OCI-LY7 (cell line): ENCODE measurements at regions not wholly inside any gene's neighbourhood (a gene's known extent, or its start where the extent isn't known, plus 50 kb on each side); places are given as distances from the start of the nearest gene placed in this dataset.

Experiments
- BruUV-seq: library from RNA; stranded (reverse); fragments of 400-500 nt; replicated peaks from 2 replicates; lab custom pipeline; 2021; lab: Mats Ljungman, UMichigan
- CTCF ChIA-PET: fragments of 300-600 bp; sonication (Branson Sonifier 250); formaldehyde crosslinking; loops from one replicate; lab custom pipeline; 2022; ENCODE audit warnings: antibody characterized with exemption; ENCODE audit not compliant: unreplicated experiment; lab: Charles Lee
- POLR2A ChIA-PET: fragments of 300-600 bp; sonication (Branson Sonifier 250); formaldehyde crosslinking; loops from one replicate; lab custom pipeline; 2022; ENCODE audit warnings: antibody characterized with exemption; lab: Charles Lee
- DNase-seq: peaks from one replicate; pipeline ENCODE4 v3.0.0-alpha.2; 2015; ENCODE audit warnings: low spot score
- H2AFZ ChIP-seq: fragments of 200-600 bp; sonication (generic), shearing (Covaris generic); 2 replicates; pipeline ENCODE4 v1.6.1; 2014; ENCODE audit warnings: mild to moderate bottlenecking, antibody characterized with exemption, low read length, moderate library complexity
- H3K27ac ChIP-seq: fragments of 200-600 bp; sonication (generic); 2 replicates; pipeline ENCODE4 v1.5.1; 2014; ENCODE audit warnings: mixed run types, low read depth, mild to moderate bottlenecking, moderate library complexity, low read length, inconsistent platforms; ENCODE audit not compliant: poor library complexity, severe bottlenecking
- H3K36me3 ChIP-seq: fragments of 200-600 bp; sonication (generic); 2 replicates; pipeline ENCODE4 v1.6.1; 2014; ENCODE audit warnings: mild to moderate bottlenecking, antibody characterized with exemption, low read length, moderate library complexity, mixed read lengths; ENCODE audit not compliant: insufficient read depth
- H3K4me1 ChIP-seq: fragments of 200-600 bp; sonication (generic); 2 replicates; pipeline ENCODE4 v1.5.1; 2014; ENCODE audit warnings: mild to moderate bottlenecking, low read length; ENCODE audit not compliant: insufficient read depth, poor library complexity, severe bottlenecking
- H3K4me2 ChIP-seq: fragments of 200-600 bp; sonication (generic); 2 replicates; pipeline ENCODE4 v1.6.1; 2014; ENCODE audit warnings: mild to moderate bottlenecking, low read length
- H3K4me3 ChIP-seq: fragments of 200-600 bp; sonication (generic); 2 replicates; pipeline ENCODE4 v1.5.1; 2014; ENCODE audit warnings: mild to moderate bottlenecking, low read depth, low read length; ENCODE audit not compliant: poor library complexity, severe bottlenecking
- H3K79me2 ChIP-seq: fragments of 200-600 bp; sonication (generic); 2 replicates; pipeline ENCODE4 v1.6.1; 2016; ENCODE audit warnings: low read depth, mild to moderate bottlenecking, low read length, moderate library complexity, mixed read lengths; ENCODE audit not compliant: insufficient read depth
- H3K9me2 ChIP-seq: fragments of 200-600 bp; sonication (generic); 2 replicates; pipeline ENCODE4 v1.6.1; 2016; ENCODE audit warnings: mild to moderate bottlenecking, low read length, mixed read lengths; ENCODE audit not compliant: insufficient read depth
- H3K9me3 ChIP-seq: fragments of 200-600 bp; sonication (generic); 2 replicates; pipeline ENCODE4 v1.6.1; 2014; ENCODE audit warnings: mild to moderate bottlenecking, mixed run types, low read length, mixed read lengths
- H4K20me1 ChIP-seq: fragments of 200-600 bp; sonication (generic); 2 replicates; pipeline ENCODE4 v1.6.1; 2014; ENCODE audit warnings: mild to moderate bottlenecking, antibody characterized with exemption, low read length, moderate library complexity, mixed read lengths; ENCODE audit not compliant: insufficient read depth
- CTCF ChIP-seq: fragments of 200-600 bp; sonication (generic); conservative IDR thresholded peaks from 2 replicates; pipeline ENCODE4 v1.5.1; 2014; ENCODE audit warnings: mild to moderate bottlenecking, antibody characterized with exemption, low read length, moderate library complexity, mixed read lengths
- EZH2phosphoT487 ChIP-seq: fragments of 200-600 bp; sonication (generic); IDR thresholded peaks from 2 replicates; pipeline ENCODE4 v1.6.1; 2018; ENCODE audit warnings: low read depth, borderline replicate concordance, mild to moderate bottlenecking, mixed run types, antibody characterized with exemption, low read length, moderate library complexity, mixed read lengths
- intact Hi-C: fragments of 100-400 bp; cut with micrococcal nuclease; formaldehyde crosslinking; loops from one replicate; pipeline ENCODE4 v1.10.0; 2022; ENCODE audit not compliant: unreplicated experiment

DNA sequence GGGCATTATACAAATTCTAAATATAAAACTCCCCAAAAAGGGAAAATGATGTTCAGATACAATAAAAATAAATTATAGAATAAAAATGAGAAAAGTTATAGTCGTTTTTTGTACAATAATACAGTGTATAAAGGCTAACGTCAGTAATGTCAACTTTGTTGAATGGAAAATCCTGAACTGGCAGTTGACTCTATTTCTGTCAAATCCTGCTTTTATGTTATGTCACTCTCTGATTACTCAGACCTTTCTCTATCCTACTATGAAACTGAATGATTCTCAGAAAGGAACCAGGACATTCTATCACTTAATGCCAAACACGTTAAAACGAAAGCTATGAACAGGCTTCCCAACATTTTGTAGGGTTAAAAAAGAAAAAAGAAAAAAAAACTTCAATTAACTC, 636.4 kb downstream of the USP25 start:
- Histone ChIP-seq H3K9me3 (no peaks in the 10 kb centered on the region), H3K9me2 (no peaks in the 10 kb centered on the region), H3K4me1 (no peaks in the 10 kb centered on the region), H4K20me1 (no peaks in the 10 kb centered on the region), H3K36me3 (no peaks in the 10 kb centered on the region), H3K27ac (no peak overlapping the region), H3K4me3 (no peak overlapping the region), H2AFZ (no peak overlapping the region), H3K4me2 (no peak overlapping the region), H3K79me2 (no peaks in the 10 kb centered on the region)
- POLR2A ChIA-PET: interaction anchor here (0.6 kb wide), 1 partner anchor 1220 kb away, joined by 3 read pairs; no protein-coding TSS in a partner anchor
- CTCF ChIA-PET: no interaction called here
- no peak for DNase-seq
- TF ChIP-seq EZH2phosphoT487: no peak
- TF ChIP-seq CTCF: no peak
- intact Hi-C loops: no loop called here
- BruUV-seq: no TSS peak

DNA sequence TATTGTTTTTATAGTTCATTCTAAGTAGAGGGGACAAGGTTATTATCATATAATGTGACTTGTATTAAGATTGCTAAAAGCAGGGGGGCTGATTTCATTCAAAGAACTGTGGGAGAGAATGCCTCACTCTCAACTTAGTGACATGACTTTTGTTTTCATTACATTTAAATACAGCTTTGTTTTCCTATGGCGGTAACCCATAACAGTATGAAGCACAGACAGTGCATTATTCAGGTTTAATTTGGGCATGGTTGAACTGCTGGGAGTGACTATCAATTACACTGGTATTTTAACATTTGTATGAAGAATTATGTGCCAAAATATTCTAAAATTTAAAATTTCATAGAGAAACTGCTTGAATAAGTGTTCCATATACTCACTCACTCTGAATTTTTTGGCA, 637.3 kb downstream of the USP25 start:
- no peaks in the 10 kb centered on the region for H4K20me1 ChIP-seq
- no peak overlapping the region for H3K4me3 ChIP-seq
- no peaks in the 10 kb centered on the region for H3K36me3 ChIP-seq
- ChIA-PET POLR2A (no interaction called here), CTCF (no interaction called here)
- no peaks in the 10 kb centered on the region for H3K79me2 ChIP-seq
- no TSS peak for BruUV-seq
- intact Hi-C loops: no loop called here
- no peaks in the 10 kb centered on the region for H3K4me1 ChIP-seq
- DNase-seq: no peak
- no peaks in the 10 kb centered on the region for H3K9me2 ChIP-seq
- H2AFZ ChIP-seq: no peak overlapping the region
- H3K9me3 ChIP-seq: no peaks in the 10 kb centered on the region
- H3K4me2 ChIP-seq: no peak overlapping the region
- no peak overlapping the region for H3K27ac ChIP-seq
- no peak for TF ChIP-seq EZH2phosphoT487
- TF ChIP-seq CTCF: no peak

GRCh38 chr21:16370186-16370585, 640.4 kb downstream of the USP25 start:
- Histone ChIP-seq H3K79me2 (no peaks in the 10 kb centered on the region), H3K4me1 (no peaks in the 10 kb centered on the region), H3K9me2 (no peaks in the 10 kb centered on the region), H3K9me3 (no peaks in the 10 kb centered on the region), H3K27ac (no peak overlapping the region), H3K4me3 (no peak overlapping the region), H3K36me3 (no peaks in the 10 kb centered on the region), H3K4me2 (no peak overlapping the region), H2AFZ (no peak overlapping the region), H4K20me1 (no peaks in the 10 kb centered on the region)
- no TSS peak for BruUV-seq
- DNase-seq: no peak
- CTCF ChIA-PET: interaction anchor here (0.5 kb wide), 1 partner anchor 32 kb away, joined by 3 read pairs; no protein-coding TSS in a partner anchor
- POLR2A ChIA-PET: no interaction called here
- TF ChIP-seq EZH2phosphoT487 (no peak), CTCF (no peak)
- intact Hi-C loops: no loop called here
